ENCODE measurements at regions not wholly inside any gene's neighbourhood (a gene's known extent, or its start where the extent isn't known, plus 50 kb on each side); places are given as distances from the start of the nearest gene placed in this dataset.

DNA sequence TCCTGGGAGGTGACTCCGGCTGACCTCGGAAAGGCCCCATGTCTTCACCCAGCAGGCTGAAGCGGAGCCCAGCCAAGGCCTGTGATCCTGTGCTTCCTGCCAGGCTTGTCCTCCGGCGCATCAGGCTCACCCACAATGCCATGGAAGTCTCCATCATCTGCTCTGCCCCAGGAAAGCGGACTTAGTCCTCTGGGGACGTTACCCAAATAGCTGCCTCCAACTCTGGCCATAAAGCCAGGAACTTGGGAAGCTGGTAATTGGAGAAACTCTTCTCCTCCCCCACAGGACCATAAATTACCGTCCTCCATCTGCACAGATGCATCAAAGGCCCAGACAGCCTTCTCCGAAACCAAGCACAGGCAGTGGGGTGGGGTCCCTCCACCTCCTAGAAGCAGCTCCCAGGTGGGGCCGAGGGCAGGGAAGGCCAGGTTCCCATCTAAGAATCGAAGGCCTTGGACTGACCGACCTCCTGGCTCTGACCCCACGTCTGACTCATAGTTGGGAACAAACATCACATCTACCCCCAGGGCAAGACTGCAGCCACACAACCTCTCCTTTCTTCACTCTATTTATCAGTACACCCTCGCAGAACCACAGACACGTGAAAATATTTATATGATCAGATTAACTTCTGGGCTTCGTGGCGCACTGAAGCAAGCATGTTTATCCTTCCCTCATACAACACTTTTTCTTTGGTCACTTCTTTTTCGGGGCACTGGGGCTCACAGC lies 56.4 kb downstream of the PITPNM2 start (continued):
- TF ChIP-seq, protein P1, sequence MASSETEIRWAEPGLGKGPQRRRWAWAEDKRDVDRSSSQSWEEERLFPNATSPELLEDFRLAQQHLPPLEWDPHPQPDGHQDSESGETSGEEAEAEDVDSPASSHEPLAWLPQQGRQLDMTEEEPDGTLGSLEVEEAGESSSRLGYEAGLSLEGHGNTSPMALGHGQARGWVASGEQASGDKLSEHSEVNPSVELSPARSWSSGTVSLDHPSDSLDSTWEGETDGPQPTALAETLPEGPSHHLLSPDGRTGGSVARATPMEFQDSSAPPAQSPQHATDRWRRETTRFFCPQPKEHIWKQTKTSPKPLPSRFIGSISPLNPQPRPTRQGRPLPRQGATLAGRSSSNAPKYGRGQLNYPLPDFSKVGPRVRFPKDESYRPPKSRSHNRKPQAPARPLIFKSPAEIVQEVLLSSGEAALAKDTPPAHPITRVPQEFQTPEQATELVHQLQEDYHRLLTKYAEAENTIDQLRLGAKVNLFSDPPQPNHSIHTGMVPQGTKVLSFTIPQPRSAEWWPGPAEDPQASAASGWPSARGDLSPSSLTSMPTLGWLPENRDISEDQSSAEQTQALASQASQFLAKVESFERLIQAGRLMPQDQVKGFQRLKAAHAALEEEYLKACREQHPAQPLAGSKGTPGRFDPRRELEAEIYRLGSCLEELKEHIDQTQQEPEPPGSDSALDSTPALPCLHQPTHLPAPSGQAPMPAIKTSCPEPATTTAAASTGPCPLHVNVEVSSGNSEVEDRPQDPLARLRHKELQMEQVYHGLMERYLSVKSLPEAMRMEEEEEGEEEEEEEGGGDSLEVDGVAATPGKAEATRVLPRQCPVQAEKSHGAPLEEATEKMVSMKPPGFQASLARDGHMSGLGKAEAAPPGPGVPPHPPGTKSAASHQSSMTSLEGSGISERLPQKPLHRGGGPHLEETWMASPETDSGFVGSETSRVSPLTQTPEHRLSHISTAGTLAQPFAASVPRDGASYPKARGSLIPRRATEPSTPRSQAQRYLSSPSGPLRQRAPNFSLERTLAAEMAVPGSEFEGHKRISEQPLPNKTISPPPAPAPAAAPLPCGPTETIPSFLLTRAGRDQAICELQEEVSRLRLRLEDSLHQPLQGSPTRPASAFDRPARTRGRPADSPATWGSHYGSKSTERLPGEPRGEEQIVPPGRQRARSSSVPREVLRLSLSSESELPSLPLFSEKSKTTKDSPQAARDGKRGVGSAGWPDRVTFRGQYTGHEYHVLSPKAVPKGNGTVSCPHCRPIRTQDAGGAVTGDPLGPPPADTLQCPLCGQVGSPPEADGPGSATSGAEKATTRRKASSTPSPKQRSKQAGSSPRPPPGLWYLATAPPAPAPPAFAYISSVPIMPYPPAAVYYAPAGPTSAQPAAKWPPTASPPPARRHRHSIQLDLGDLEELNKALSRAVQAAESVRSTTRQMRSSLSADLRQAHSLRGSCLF (CRISPR knock-in tag; IDR thresholded peaks at IDR 0.05; ENCODE audit: borderline replicate concordance): no peak
- TF ChIP-seq NFKB2 (CRISPR knock-in tag; IDR thresholded peaks at IDR 0.05; ENCODE audit: borderline replicate concordance) (0 out of 2 replicates have a peak, but pooled peaks have one; percentile 42), CSRNP2 (CRISPR knock-in tag; conservative IDR thresholded peaks at IDR 0.05; ENCODE audit: low read depth) (no peak), IRF1 (CRISPR knock-in tag; IDR thresholded peaks at IDR 0.05; ENCODE audit: low read depth) (no peak), KDM1A (CRISPR knock-in tag; IDR thresholded peaks at IDR 0.05) (no peak), ZNF577 (CRISPR knock-in tag; IDR thresholded peaks at IDR 0.05; ENCODE audit: borderline replicate concordance, low read depth) (no peak), ZNF75D (CRISPR knock-in tag; IDR thresholded peaks at IDR 0.05; ENCODE audit: borderline replicate concordance) (no peak), SRSF4 (IDR thresholded peaks at IDR 0.05; ENCODE audit: low read depth, low read length, poor library complexity, severe bottlenecking) (no peak), ZNF143 (CRISPR knock-in tag; IDR thresholded peaks at IDR 0.05) (no peak), ZSCAN25 (CRISPR knock-in tag; IDR thresholded peaks at IDR 0.05) (no peak)
- TF ChIP-seq, protein P2, sequence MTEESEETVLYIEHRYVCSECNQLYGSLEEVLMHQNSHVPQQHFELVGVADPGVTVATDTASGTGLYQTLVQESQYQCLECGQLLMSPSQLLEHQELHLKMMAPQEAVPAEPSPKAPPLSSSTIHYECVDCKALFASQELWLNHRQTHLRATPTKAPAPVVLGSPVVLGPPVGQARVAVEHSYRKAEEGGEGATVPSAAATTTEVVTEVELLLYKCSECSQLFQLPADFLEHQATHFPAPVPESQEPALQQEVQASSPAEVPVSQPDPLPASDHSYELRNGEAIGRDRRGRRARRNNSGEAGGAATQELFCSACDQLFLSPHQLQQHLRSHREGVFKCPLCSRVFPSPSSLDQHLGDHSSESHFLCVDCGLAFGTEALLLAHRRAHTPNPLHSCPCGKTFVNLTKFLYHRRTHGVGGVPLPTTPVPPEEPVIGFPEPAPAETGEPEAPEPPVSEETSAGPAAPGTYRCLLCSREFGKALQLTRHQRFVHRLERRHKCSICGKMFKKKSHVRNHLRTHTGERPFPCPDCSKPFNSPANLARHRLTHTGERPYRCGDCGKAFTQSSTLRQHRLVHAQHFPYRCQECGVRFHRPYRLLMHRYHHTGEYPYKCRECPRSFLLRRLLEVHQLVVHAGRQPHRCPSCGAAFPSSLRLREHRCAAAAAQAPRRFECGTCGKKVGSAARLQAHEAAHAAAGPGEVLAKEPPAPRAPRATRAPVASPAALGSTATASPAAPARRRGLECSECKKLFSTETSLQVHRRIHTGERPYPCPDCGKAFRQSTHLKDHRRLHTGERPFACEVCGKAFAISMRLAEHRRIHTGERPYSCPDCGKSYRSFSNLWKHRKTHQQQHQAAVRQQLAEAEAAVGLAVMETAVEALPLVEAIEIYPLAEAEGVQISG (CRISPR knock-in tag; IDR thresholded peaks at IDR 0.05): no peak
- TF ChIP-seq, protein P3, sequence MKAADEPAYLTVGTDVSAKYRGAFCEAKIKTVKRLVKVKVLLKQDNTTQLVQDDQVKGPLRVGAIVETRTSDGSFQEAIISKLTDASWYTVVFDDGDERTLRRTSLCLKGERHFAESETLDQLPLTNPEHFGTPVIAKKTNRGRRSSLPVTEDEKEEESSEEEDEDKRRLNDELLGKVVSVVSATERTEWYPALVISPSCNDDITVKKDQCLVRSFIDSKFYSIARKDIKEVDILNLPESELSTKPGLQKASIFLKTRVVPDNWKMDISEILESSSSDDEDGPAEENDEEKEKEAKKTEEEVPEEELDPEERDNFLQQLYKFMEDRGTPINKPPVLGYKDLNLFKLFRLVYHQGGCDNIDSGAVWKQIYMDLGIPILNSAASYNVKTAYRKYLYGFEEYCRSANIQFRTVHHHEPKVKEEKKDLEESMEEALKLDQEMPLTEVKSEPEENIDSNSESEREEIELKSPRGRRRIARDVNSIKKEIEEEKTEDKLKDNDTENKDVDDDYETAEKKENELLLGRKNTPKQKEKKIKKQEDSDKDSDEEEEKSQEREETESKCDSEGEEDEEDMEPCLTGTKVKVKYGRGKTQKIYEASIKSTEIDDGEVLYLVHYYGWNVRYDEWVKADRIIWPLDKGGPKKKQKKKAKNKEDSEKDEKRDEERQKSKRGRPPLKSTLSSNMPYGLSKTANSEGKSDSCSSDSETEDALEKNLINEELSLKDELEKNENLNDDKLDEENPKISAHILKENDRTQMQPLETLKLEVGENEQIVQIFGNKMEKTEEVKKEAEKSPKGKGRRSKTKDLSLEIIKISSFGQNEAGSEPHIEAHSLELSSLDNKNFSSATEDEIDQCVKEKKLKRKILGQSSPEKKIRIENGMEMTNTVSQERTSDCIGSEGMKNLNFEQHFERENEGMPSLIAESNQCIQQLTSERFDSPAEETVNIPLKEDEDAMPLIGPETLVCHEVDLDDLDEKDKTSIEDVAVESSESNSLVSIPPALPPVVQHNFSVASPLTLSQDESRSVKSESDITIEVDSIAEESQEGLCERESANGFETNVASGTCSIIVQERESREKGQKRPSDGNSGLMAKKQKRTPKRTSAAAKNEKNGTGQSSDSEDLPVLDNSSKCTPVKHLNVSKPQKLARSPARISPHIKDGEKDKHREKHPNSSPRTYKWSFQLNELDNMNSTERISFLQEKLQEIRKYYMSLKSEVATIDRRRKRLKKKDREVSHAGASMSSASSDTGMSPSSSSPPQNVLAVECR (CRISPR knock-in tag; IDR thresholded peaks at IDR 0.05; ENCODE audit: borderline replicate concordance): no peak

Data from HepG2 (cell line).